ENCODE measurements at regions not wholly inside any gene's neighbourhood (a gene's known extent, or its start where the extent isn't known, plus 50 kb on each side); places are given as distances from the start of the nearest gene placed in this dataset.

- TF ChIP-seq CTCF (IDR thresholded peaks at IDR 0.05; ENCODE audit: insufficient read depth, low read depth, low read length) (no peak), EZH2 (IDR thresholded peaks at IDR 0.05; ENCODE audit: insufficient read depth, low read length) (no peak)
These were observed 119.5 kb upstream of the GRIA4 start for GRCh38 chr11:105490333-105490732.
